ENCODE measurements at regions not wholly inside any gene's neighbourhood (a gene's known extent, or its start where the extent isn't known, plus 50 kb on each side); places are given as distances from the start of the nearest gene placed in this dataset.

DNA sequence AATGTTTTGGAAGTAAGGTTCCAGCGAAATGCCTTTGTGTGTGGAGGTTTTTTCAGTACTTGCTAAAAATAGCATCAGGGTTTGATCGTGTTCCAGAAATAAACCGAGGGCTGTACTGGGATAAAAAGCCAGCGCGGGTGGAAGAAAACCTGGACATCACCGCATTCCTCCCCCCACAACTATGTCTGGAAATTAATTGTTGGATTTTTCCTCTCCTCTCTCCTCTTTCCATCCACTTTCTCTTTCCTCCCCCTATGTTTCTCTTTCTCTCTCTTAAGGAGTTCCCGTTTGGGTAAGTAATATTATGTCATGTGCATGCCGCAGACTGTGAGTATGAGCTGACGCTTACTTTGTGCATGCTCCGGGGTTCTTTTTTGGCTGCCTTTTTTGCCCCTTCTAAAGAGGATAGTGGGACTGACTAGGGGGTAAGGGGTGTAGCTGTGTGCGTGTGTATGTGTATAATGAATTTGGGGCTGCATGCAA, 104.2 kb upstream of the HSD17B12 start:
- no peak for DNase-seq

DNA sequence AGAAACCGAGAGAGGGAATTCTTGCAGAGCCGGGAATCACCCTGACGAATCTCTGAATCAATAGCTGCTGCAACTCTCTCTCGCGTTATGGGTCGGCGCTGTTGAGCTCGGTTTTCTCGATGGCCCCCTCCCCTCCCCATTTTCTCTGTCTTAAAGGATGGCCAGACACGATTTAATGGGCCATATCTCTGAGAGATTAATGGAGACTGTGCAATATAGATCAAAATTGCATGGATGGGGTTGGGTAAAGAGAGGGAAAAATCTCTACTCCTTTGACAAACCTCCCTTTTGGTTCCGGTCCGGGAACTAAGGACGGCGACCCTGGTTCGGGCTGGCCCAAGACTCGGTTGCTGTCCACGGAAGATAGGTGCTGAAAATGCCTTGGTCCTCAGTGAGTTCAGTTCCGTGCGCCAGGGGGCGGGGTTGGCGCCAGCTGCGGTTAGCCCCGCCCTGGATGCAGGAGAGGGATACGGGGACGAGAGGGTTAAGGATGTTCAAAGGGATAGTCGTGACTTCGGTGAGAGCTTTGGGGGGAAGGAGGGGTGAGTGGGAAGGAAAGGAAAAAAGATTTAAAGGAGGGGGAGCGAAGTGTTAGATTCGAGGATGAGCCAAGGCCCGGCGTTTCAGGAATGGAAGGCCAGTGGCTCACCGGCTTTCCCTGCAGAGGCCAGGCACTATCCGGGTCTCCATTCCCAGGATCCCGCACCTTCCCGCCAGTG, 103.6 kb upstream of the HSD17B12 start:
- no peak for DNase-seq

DNA sequence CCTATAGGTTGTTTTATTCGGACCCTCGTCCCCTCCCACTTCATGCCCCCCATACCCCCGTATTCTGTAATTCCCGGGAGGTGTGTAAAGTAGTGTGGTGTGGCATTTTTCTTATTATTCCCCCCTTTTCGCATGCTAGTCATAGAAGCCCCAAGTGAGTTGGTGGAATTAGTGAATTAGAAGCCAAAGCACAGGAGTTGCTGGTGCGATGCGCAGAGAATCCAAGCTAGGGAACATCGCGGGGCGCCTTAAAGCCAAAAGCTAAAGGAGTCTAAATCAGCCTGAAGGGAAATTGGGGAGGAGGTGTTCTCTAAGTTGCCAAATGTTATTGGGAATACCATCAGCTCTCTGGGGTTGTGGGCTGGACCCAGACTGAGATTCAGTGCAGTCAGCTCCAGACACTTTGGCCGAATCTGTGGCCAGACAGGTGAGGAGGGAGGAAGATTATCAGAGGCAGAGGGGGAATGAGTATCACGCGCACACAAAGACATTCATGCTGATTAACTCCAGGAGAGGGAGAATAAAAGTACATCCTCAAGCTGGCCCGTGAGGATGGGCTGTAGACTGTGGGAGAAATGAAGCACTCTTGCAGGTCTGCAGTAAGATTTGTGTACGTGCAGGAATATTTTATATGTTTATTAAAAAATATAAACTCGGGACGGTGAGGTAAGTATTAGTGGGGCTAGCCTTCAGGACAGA, 102.8 kb upstream of the HSD17B12 start:
- DNase-seq: no peak

DNA sequence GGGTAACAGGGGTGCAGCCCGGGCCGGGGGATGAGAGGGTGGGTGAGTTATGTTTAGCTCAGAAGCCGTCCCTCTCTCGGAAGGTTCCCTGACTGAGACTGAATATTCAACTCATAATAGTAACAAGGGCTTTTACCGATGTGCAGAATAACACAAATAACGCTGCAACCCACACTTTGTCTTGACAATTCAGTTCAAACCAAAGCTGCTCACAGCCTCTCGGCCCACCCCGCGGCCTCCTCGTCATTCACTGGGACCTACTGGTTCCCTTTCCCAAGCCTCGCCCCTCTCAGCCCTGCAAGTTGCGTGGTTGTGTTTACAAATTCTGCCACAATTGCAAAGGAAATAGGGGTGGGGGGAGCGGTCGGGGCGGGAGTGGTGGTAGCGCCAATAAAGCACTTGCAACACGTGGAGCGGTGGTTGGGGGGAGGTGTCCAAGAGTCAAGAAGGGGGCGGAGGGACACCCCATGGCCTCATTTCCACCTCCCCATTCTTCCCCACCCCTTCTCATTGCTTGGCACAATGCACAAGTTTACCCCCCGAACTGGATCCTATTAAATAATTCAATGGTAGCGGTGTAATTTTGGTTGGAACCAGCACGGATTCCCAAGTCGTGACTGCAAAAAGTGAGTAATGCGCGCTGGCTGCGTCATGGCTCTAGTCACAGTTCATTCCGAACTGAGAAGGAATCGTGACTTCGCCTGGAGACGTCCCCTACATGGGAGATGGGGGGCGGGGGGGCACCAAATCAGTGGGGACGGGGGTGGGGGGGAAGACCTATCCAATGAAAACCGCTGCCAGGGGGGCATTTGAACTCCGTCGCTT, 102.0 kb upstream of the HSD17B12 start:
- DNase-seq: no peak

DNA sequence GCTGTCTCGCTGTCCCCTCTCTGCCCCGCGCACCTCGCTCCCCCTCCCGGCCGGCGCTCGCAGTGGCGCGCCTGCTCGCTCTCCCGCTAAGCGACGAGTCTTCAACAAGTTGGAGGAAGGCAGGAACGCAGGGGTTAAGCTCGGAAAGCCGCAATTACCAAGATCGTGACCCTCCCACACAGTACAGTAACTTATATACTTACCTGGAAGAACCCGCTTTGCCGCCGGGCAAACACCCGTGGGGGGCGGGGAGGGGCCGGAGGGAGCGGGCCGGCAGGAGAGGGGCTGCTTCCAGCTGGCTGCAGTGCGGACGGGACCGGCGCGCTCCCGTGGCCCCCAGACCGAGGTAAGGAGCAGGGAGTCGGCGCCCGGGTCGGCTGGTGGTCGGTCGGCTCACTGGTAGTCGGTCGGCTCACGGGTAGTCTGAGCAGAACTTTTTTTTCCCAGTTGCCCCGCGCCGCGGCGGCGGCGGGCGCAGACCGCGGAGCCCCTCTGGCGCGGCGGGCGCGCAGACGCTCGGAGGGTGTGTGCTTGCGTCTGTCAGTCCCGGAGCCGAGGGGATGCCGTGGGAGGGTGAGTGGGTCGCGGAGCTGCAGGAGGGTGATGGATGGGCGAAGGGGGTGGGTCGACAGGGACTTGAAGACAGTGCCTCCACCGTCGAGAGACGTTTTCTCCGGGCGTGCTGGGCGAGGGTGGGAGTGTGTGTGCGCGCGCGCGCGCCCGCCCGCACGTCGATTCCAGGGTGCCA, 101.2 kb upstream of the HSD17B12 start:
- no peak for DNase-seq

DNA sequence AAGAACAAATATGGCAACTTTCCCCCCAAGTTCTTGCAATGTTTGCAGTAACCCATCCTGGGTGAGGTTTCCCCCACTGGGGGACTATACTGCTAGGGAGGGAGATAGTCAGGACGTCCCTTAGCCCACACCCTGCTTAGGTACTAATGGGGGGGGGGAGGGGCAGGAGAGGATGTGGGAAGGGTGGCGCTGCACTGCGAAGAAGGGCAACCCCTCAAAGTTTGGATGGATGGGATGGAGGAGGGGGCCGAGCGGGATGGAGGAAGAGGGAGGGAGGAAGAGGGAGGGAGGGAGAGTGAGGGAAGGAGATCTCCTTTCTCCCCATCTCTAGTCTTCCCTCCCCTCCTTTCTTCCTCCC, 100.6 kb upstream of the HSD17B12 start:
- no peak for DNase-seq

DNA sequence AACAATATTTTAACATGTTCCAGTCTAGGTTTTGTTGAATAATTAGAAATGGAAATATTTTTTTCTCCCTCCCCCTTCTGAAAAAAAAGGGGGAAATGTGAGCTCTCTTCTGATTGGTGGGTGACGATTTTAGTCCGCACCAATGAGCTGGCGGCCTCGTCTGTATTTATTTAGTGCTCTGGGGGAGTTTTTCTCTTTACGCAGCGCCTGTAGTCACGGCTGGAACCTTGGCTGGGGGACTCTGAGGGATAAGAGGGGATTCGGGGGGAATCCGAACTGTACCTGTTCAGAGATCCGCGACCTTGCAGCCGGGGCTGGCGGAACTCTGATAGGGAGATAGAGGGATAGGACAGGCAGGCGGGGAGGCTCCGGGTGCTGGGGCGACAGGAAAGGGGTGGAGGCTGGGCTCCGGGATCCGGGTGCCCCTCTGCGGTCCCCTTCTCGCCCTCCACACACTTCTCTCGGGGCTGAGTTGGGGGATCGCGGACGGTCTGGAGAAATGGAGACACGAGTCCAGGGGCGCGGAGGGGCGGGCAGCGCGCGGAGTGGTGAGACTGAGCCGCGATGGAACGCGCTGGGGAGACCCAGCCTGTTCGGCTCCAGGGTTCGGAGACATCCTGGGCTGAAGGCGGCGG, 99.7 kb upstream of the HSD17B12 start:
- DNase-seq: no peak

DNA sequence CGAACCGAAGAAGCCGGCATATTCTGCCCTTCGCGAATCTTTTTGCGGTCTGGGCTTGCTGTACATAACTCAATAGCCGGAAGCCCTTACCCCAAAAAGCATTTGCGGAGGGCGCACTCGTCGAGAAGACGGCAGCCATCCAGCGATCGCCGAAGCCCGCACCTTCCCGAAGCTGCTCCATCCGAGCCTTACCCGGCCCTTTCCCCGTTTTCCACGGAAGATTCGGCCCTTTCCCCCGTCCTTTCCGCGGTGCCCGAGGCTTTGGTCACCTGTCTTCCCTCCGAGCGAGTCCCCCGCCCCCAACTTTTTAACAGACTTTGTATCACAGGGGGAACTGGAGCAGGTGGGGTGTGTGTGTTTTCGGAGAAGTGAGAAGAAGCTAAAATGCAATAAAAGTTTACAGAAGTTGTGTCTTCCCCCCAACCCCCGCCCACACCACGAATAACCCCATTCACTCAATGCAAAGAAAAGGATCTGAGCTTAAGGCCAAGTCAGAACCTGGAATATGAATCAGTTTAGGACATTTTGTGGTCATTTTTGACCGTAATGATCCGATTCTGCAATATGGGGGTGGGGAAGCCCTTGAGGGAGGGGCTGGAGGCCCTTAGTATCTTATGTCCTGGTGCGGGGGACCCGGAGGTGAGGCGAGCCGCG, 99.0 kb upstream of the HSD17B12 start:
- DNase-seq: no peak

DNA sequence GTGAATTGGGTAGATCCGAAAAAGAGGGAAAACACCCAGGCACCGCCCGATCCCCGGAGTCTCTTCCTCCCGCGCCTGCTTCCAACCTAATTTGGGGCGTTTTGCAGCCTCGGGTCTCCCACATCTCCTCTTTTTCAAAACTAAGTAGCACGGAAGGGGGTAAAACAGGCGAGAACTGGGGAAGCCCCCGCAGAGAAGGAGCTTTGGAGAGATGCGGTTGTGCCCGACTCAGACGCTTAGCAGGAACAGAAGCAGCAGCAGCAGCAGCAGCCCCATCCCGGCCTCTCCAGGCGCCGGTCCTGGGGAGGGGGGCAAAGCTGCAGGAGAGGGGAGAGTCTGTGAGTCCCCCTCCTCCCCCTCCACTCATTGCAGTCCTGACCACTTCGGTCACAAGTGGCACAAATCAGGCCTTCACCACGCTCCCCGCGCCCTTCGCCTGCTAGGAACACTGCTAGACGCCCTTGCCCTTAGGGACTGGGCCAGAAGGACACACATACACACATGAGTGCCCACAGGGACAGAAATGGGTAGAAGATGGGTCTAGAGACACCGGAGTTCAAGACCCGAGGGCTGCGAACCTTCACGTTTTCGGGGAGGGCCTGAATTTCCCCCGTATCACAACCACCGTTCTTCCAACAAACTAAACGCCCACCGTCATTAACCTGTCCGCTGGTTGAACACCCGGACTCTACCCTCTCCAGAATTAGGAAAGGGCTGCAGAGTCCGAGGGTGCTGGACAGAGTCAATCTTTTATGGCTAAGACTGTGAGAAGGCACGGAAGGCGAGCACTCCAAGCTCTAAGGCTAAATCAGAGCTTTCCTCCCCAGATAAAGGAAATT, 98.3 kb upstream of the HSD17B12 start:
- no peak for DNase-seq

DNA sequence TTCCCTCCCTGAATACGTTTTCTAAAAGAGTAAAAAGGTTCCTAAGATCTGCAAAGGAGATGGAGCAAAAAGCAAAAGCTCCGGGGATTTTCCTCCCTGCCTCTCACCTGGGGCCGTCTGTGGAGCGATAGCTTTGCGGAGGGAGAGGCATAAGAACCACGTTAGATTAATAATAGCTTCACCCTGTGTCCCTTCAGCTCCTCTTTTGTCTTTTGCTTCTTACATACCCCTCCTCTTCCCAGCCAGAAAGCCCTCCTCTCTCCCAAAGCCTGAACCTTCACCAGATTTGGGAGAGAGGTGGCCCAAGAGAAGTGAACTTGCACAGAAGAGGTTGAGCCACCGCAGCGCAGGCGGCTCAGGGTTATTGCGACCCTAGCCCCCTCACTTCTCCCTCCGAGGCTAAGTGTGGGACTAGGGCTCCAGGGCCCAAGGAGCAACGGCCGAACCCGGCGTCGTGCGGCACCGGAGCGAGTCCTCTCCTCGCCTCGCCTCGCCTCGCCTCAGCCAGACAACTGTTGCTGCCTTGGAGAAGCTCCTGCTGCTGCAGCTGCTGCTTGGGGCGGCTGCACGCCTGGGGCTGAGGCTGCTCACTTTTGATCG, 97.6 kb upstream of the HSD17B12 start:
- DNase-seq: no peak

DNA sequence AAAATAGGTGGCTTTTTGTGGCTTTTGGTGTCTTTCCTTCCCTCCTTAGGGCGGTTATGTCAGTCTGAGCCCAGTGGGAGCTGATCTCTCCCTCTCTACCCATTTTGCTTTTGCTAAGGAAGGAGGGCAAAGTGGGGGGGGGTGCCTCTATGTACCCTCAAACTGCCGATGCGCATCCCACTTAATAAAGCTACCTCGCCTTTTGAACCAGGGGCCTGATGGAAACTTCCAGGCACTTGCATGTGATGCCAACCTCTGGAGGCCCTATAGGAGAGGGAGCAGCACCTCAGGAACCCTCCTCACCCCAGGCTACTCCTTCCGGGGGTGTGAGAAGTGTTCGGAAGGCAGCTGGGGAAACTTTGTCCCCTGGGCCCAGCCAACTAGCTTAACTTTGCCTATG, 97.0 kb upstream of the HSD17B12 start:
- no peak for DNase-seq

DNA sequence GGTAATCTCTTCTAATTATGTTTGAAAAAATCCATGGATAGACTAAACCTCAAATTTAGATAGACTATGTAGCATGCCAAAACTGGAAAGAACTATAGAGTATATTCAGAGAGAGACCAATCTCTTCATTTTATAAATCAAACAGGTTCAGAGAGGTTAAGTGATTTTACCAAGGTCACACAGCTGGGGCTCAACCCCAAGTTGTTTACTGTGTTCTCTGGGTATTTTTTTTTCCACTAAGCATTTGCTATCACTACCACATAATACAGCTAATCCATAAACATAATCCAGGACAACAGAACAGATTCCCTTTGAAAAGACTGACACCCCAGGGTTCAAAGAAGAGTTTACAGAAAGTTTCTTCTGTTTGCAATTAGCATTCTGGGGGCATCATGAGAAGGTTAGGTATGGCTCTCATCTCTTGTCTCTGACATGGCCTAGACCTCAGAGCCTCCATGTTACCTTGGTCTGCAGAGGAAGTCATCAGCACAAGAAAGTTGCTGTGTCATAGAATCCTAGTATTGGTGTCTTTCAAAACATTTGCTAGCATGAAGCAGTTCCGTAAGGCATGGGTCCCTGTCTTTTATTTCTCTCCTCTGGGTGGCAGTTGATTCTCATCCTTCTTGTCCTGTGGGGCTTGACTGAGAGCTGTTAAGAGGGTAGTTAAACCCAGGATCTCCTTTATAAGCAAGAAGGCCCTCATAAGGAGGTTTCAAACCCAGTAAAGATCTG, 94.5 kb upstream of the HSD17B12 start:
- DNase-seq: no peak

DNA sequence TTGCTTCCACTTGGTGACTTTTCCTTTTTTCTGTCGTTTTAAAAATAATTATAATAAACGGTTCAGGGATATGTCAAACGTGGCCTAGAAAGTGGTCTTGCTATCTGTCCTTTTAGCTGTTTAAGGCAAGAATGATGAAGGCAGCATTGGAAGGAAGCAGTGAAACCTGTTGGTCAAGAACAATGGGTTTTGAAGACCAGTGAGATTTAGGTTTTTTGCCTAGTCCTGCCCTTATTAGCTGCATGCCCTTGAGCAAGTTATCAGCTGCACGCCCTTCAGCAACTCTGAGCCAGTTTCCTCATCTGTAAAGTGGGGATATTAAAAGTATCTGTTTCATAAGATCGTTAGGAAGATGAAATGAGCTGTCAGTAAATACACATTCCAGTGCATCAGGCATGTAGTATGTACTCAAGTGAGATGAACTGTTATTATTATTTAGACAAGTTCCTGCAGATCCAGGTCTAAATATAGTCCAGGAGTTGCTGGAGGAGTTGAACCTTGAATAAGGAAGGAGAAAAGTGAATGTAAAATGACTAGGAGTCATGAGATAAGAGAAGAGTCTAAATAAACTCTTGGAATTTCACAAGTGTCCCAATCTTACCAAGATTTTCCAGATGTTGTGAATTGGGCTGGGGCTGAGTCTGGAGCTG, 90.8 kb upstream of the HSD17B12 start:
- DNase-seq: no peak

DNA sequence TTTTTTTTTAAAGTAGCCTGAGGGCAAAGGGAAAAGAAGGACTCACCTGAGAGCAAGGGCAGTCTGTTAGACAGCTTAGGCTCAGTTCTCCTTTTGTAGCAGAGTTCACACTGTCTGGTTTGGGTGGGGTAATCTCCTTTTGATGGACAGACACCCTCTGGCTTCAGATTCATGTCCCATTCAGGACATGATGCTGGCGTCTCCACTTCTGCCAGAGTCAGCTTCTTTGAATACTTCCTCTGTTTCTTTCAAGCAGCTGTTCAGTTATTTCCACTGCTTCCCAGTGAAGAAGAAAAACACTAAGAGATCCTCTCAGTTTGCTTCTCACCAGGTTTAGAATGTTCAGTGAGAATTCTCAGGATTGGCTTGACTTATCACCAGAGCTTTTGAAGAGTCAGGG, 79.0 kb upstream of the HSD17B12 start:
- no peak for DNase-seq

DNA sequence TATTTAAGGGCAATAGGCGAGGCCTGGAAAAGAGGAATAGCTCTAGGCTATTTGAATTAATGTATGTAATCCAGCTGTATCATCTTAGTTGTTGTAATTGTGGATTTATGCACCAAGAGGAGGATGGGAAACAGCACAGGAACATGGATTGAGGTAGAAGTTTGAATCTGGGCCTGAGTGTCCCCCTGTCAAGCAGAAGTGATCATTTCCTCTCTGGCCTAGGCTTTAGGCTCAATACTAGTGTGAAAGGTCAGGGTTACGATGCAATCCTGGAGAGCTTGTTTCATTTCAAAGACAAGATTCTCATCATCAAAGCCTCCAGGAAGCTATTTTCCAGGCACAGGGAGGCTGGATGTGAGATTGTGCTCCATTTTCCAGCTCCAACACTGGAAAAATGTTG, 77.9 kb upstream of the HSD17B12 start:
- no peak for DNase-seq

DNA sequence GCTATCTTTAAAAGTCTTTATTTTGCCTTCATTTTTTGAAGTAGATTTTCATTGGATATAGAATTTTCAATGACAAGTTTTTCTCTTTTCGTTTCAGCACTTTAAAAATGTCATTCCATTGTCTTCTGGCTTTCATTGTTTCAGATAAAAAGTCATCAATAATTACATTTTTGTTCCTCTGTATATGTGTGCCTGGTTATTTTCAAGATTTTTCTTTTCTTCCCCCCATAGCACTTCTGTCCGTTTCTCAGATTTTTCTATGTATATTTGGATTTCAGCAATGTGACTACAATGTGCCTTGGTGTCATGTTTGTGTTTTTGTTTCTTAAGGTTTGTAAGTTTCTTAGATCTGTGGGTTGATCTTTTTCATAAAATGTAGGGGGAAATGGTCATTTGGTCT, 66.3 kb upstream of the HSD17B12 start:
- no peak for DNase-seq

DNA sequence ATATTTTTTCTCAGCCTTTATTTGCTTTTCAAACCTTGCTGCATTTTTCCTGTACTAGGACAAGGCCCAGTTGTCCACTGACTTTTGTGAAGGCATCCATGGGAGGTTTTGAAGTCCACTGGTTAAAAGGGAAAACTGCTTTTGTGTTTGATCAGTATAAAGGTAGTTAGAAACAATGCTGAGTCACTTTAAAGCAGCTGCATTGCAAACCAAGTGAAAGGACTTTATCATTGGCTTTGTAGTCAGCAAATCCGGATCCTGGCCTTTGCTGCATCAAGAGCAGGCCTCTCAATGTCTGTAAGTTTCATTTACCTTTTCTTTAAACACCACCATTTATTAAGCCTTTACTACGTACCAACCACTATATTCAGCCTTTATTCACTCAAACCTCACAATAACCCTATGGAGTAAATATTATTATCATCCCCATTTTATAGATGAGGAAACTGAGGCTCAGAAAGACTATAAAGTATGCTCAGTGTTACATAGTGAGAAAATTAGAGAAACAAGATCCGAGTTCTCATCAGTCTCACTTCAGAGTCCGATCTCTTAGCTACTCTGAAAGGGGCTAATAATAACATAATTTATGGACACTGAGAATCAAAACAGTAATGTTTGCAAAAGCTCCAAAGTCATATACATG, 60.6 kb upstream of the HSD17B12 start:
- no peak for DNase-seq

DNA sequence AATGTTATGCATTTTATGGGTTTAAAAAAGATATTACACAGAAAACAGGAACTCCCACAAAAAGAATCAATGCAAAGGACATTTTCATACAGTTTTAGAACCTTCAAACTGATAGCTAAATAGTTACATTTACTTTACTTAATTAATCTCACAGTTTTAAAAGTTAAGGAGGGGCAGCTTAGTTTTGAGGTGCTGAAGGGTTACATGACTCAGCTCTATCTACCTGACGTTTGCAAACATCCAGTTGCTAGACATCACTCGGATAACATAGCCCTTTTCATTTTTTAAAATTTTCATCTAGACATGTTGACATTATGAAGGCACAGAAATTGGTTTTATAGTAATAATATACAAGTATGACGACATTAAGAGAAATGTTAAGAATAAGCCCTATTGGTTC, 53.7 kb upstream of the HSD17B12 start:
- no peak for DNase-seq

Measured in midbrain (tissue), 1 donor.